ENCODE measurements at regions not wholly inside any gene's neighbourhood (a gene's known extent, or its start where the extent isn't known, plus 50 kb on each side); places are given as distances from the start of the nearest gene placed in this dataset.
"Not testable (repeated sequence)": the region's sequence is repeated elsewhere in the genome, so short reads cannot be mapped to it uniquely, and the experiment has no call there.

- Histone ChIP-seq H3K4me1 (ENCODE audit: control insufficient read depth in 2 of 2, insufficient read depth in 2 of 2, low read length in 2 of 2) (no peaks in the 10 kb centered on the region), H3K27ac (ENCODE audit: low read length in 2 of 2) (no peak overlapping the region), H3K27me3 (replicated peaks in 1 of 4; ENCODE audit: control extremely low read depth in 1 of 4, control insufficient read depth in 3 of 4, insufficient read depth in 4 of 4, low read length in 3 of 4) (no peaks in the 10 kb centered on the region), H3K36me3 (replicated peaks in 1 of 2; ENCODE audit: control extremely low read depth in 1 of 2, control insufficient read depth in 1 of 2, extremely low read depth in 1 of 2, insufficient read depth in 2 of 2, low read length in 1 of 2) (no peaks in the 10 kb centered on the region), H3K9ac (ENCODE audit: low read length) (no peak overlapping the region), H3K9me3 (ENCODE audit: control extremely low read depth in 1 of 3, control insufficient read depth in 2 of 3, insufficient read depth in 1 of 3, low read length in 2 of 3) (peaks cover 0 to 2% (median 0%) of the 10 kb centered on the region in 3 donors), H4K20me1 (ENCODE audit: control insufficient read depth, insufficient read depth, low read length, poor library complexity, severe bottlenecking) (no peaks in the 10 kb centered on the region), H3K4me2 (replicated peaks; ENCODE audit: low read depth, low read length, poor library complexity, severe bottlenecking) (no peak overlapping the region), H2AFZ (ENCODE audit: insufficient read depth, low read depth, low read length, poor library complexity, severe bottlenecking) (no peak overlapping the region), H3K4me3 (ENCODE audit: control extremely low read depth in 1 of 5, extremely low read depth in 1 of 5, insufficient read depth in 1 of 5, low read depth in 2 of 5, low read length in 4 of 5) (no peak overlapping the region), H3K79me2 (ENCODE audit: control insufficient read depth, insufficient read depth, low read length) (no peaks in the 10 kb centered on the region)
- ATAC-seq (ENCODE audit: low read depth) (no peak), DNase-seq (no peak)
- peaks cover 2% of the 10 kb centered on the region for H3K9me3 Mint-ChIP-seq (ENCODE audit: insufficient read depth)
- TF ChIP-seq EZH2 (IDR thresholded peaks at IDR 0.05; ENCODE audit: borderline replicate concordance, insufficient read depth, low read depth, low read length, poor library complexity, severe bottlenecking), result no peak
- TF ChIP-seq, protein P1, sequence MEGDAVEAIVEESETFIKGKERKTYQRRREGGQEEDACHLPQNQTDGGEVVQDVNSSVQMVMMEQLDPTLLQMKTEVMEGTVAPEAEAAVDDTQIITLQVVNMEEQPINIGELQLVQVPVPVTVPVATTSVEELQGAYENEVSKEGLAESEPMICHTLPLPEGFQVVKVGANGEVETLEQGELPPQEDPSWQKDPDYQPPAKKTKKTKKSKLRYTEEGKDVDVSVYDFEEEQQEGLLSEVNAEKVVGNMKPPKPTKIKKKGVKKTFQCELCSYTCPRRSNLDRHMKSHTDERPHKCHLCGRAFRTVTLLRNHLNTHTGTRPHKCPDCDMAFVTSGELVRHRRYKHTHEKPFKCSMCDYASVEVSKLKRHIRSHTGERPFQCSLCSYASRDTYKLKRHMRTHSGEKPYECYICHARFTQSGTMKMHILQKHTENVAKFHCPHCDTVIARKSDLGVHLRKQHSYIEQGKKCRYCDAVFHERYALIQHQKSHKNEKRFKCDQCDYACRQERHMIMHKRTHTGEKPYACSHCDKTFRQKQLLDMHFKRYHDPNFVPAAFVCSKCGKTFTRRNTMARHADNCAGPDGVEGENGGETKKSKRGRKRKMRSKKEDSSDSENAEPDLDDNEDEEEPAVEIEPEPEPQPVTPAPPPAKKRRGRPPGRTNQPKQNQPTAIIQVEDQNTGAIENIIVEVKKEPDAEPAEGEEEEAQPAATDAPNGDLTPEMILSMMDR (IDR thresholded peaks at IDR 0.05), result no peak
- CTCF ChIA-PET, result no interaction called here
- no peak overlapping the region for H3K4me3 Mint-ChIP-seq
- no peaks in the 10 kb centered on the region for H3K27me3 Mint-ChIP-seq
- intact Hi-C loops (cut with micrococcal nuclease), result no loop called here
- no peak overlapping the region for H3K27ac Mint-ChIP-seq
- H3K4me1 Mint-ChIP-seq, result no peaks in the 10 kb centered on the region
- 81% methylated on average over 6 of the region's 6 CpGs for WGBS (ENCODE audit: insufficient coverage)
- POLR2A ChIA-PET, result no interaction called here
These were observed 526.7 kb upstream of the ADAMTS16 start for GRCh38 chr5:4613440-4613839.

GRCh38 chr5:4614088-4614487 is 526.0 kb upstream of the ADAMTS16 start:
- POLR2A ChIA-PET, result no interaction called here
- H3K4me3 Mint-ChIP-seq, result no peak overlapping the region
- CTCF ChIA-PET, result no interaction called here

GRCh38 chr5:4615369-4615768 is 524.8 kb upstream of the ADAMTS16 start:
- H3K4me3 Mint-ChIP-seq; H3K4me2 ChIP-seq (replicated peaks; ENCODE audit: low read depth, low read length, poor library complexity, severe bottlenecking); H3K27ac Mint-ChIP-seq; H3K79me2 ChIP-seq (ENCODE audit: control insufficient read depth, insufficient read depth, low read length); CTCF ChIA-PET; H3K27ac ChIP-seq (ENCODE audit: low read length in 2 of 2); H2AFZ ChIP-seq (ENCODE audit: insufficient read depth, low read depth, low read length, poor library complexity, severe bottlenecking); POLR2A ChIA-PET; intact Hi-C loops (cut with micrococcal nuclease); H3K9ac ChIP-seq (ENCODE audit: low read length); H3K4me3 ChIP-seq (ENCODE audit: control extremely low read depth in 1 of 5, extremely low read depth in 1 of 5, insufficient read depth in 1 of 5, low read depth in 2 of 5, low read length in 4 of 5); H4K20me1 ChIP-seq (ENCODE audit: control insufficient read depth, insufficient read depth, low read length, poor library complexity, severe bottlenecking); DNase-seq; H3K27me3 Mint-ChIP-seq; H3K9me3 ChIP-seq (ENCODE audit: control extremely low read depth in 1 of 3, control insufficient read depth in 2 of 3, insufficient read depth in 1 of 3, low read length in 2 of 3); H3K4me1 ChIP-seq (ENCODE audit: control insufficient read depth in 2 of 2, insufficient read depth in 2 of 2, low read length in 2 of 2); ATAC-seq (ENCODE audit: low read depth); H3K4me1 Mint-ChIP-seq; H3K27me3 ChIP-seq (replicated peaks in 1 of 4; ENCODE audit: control extremely low read depth in 1 of 4, control insufficient read depth in 3 of 4, insufficient read depth in 4 of 4, low read length in 3 of 4); H3K36me3 ChIP-seq (replicated peaks in 1 of 2; ENCODE audit: control extremely low read depth in 1 of 2, control insufficient read depth in 1 of 2, extremely low read depth in 1 of 2, insufficient read depth in 2 of 2, low read length in 1 of 2); H3K9me3 Mint-ChIP-seq (ENCODE audit: insufficient read depth): not testable (repeated sequence)
- WGBS (ENCODE audit: insufficient coverage), result 98% methylated on average over 7 of the region's 26 CpGs

More at GRCh38 chr5:4614088-4614487, 526.0 kb upstream of the ADAMTS16 start:
- H3K9ac ChIP-seq (ENCODE audit: low read length), result no peak overlapping the region
- H2AFZ ChIP-seq (ENCODE audit: insufficient read depth, low read depth, low read length, poor library complexity, severe bottlenecking), result no peak overlapping the region
- H3K27ac ChIP-seq (ENCODE audit: low read length in 2 of 2), result no peak overlapping the region
- Mint-ChIP-seq H3K9me3 (ENCODE audit: insufficient read depth) (peaks cover 2% of the 10 kb centered on the region), H3K27me3 (no peaks in the 10 kb centered on the region), H3K4me1 (no peaks in the 10 kb centered on the region), H3K27ac (no peak overlapping the region)
- H3K4me2 ChIP-seq (replicated peaks; ENCODE audit: low read depth, low read length, poor library complexity, severe bottlenecking), result no peak overlapping the region
- WGBS (ENCODE audit: insufficient coverage), result 80% methylated on average over 5 of the region's 6 CpGs
- no peaks in the 10 kb centered on the region for H4K20me1 ChIP-seq (ENCODE audit: control insufficient read depth, insufficient read depth, low read length, poor library complexity, severe bottlenecking)
- no peaks in the 10 kb centered on the region for H3K79me2 ChIP-seq (ENCODE audit: control insufficient read depth, insufficient read depth, low read length)
- no peak for ATAC-seq (ENCODE audit: low read depth)
- no peaks in the 10 kb centered on the region for H3K27me3 ChIP-seq (replicated peaks in 1 of 4; ENCODE audit: control extremely low read depth in 1 of 4, control insufficient read depth in 3 of 4, insufficient read depth in 4 of 4, low read length in 3 of 4)
- H3K4me3 ChIP-seq (ENCODE audit: control extremely low read depth in 1 of 5, extremely low read depth in 1 of 5, insufficient read depth in 1 of 5, low read depth in 2 of 5, low read length in 4 of 5), result no peak overlapping the region
- TF ChIP-seq EZH2 (IDR thresholded peaks at IDR 0.05; ENCODE audit: borderline replicate concordance, insufficient read depth, low read depth, low read length, poor library complexity, severe bottlenecking), result no peak
- TF ChIP-seq, protein P1 (IDR thresholded peaks at IDR 0.05), result no peak
- no peaks in the 10 kb centered on the region for H3K36me3 ChIP-seq (replicated peaks in 1 of 2; ENCODE audit: control extremely low read depth in 1 of 2, control insufficient read depth in 1 of 2, extremely low read depth in 1 of 2, insufficient read depth in 2 of 2, low read length in 1 of 2)
- intact Hi-C loops (cut with micrococcal nuclease), result no loop called here
- no peak for DNase-seq
- H3K9me3 ChIP-seq (ENCODE audit: control extremely low read depth in 1 of 3, control insufficient read depth in 2 of 3, insufficient read depth in 1 of 3, low read length in 2 of 3), result peaks cover 0 to 2% (median 0%) of the 10 kb centered on the region in 3 donors
- H3K4me1 ChIP-seq (ENCODE audit: control insufficient read depth in 2 of 2, insufficient read depth in 2 of 2, low read length in 2 of 2), result no peaks in the 10 kb centered on the region
